ENCODE measurements at regions not wholly inside any gene's neighbourhood (a gene's known extent, or its start where the extent isn't known, plus 50 kb on each side); places are given as distances from the start of the nearest gene placed in this dataset.
A peak's percentile ranks its signal among the peaks of the same experiment; 100 is the strongest.
"Not testable (repeated sequence)": the region's sequence is repeated elsewhere in the genome, so short reads cannot be mapped to it uniquely, and the experiment has no call there.

GRCh38 chr16:13342675-13343074 lies 441.3 kb downstream of the SHISA9 start:
- POLR2A ChIA-PET: no interaction called here
- intact Hi-C loops (cut with DNase I, micrococcal nuclease): no loop called here
- no peak overlapping the region for H3K27ac Mint-ChIP-seq
- H3K9me3 Mint-ChIP-seq (ENCODE audit: low read depth): no peaks in the 10 kb centered on the region
- H3K4me3 Mint-ChIP-seq: no peak overlapping the region
- H3K4me1 Mint-ChIP-seq: no peaks in the 10 kb centered on the region
- no peak for DNase-seq
- CTCF ChIA-PET: no interaction called here
- peaks cover 2% of the 10 kb centered on the region for H3K27me3 Mint-ChIP-seq
- ATAC-seq: no peak
- no peaks in the 10 kb centered on the region for H3K36me3 Mint-ChIP-seq (ENCODE audit: low read depth)

DNA sequence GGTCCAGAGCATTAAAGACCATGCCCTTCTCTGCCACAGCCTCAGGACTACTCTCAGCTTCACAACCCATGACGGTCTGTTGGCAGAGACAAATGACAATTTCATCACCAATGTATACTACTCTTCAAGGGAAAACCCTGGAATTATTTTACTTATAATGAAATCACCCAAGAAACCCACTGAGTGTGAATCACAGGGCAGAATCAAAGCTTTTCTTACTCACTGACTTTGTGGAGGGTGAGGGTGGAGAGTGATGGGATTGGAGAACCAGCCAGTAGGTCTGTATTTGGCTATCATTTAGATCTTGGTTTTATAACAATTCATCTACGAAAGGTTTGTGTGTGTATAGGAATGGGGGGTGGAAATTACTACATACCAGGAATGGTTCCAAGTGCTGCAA lies 442.6 kb downstream of the SHISA9 start:
- Mint-ChIP-seq H3K27ac (no peak overlapping the region), H3K4me1 (no peaks in the 10 kb centered on the region), H3K27me3 (peaks cover 2% of the 10 kb centered on the region), H3K36me3 (ENCODE audit: low read depth) (no peaks in the 10 kb centered on the region), H3K4me3 (no peak overlapping the region), H3K9me3 (ENCODE audit: low read depth) (no peaks in the 10 kb centered on the region)
- intact Hi-C loops (cut with DNase I, micrococcal nuclease): no loop called here
- ATAC-seq (no peak), DNase-seq (no peak)
- ChIA-PET POLR2A (no interaction called here), CTCF (no interaction called here)

- Mint-ChIP-seq H3K27ac (no peak overlapping the region), H3K27me3 (peaks cover 2% of the 10 kb centered on the region), H3K9me3 (ENCODE audit: low read depth) (no peaks in the 10 kb centered on the region), H3K4me1 (no peaks in the 10 kb centered on the region), H3K4me3 (no peak overlapping the region), H3K36me3 (ENCODE audit: low read depth) (no peaks in the 10 kb centered on the region)
- intact Hi-C loops (cut with DNase I, micrococcal nuclease): no loop called here
- POLR2A ChIA-PET: no interaction called here
- no peak for ATAC-seq
- DNase-seq: no peak
- CTCF ChIA-PET: no interaction called here
Observed at GRCh38 chr16:13348416-13348815, 447.0 kb downstream of the SHISA9 start.

- H3K36me3 Mint-ChIP-seq (ENCODE audit: low read depth): no peaks in the 10 kb centered on the region
- ATAC-seq (no peak), DNase-seq (no peak)
- H3K27me3 Mint-ChIP-seq: peaks cover 2% of the 10 kb centered on the region
- H3K9me3 Mint-ChIP-seq (ENCODE audit: low read depth): no peaks in the 10 kb centered on the region
- H3K4me3 Mint-ChIP-seq: no peak overlapping the region
- CTCF ChIA-PET: interaction anchor here (0.6 kb wide), 1 partner anchor 19 kb away, joined by 3 read pairs; no protein-coding TSS in a partner anchor
- intact Hi-C loops (cut with DNase I, micrococcal nuclease): no loop called here
- H3K27ac Mint-ChIP-seq: no peak overlapping the region
- no peaks in the 10 kb centered on the region for H3K4me1 Mint-ChIP-seq
- POLR2A ChIA-PET: no interaction called here
Observed at GRCh38 chr16:13350000-13350399, 448.6 kb downstream of the SHISA9 start.

DNA sequence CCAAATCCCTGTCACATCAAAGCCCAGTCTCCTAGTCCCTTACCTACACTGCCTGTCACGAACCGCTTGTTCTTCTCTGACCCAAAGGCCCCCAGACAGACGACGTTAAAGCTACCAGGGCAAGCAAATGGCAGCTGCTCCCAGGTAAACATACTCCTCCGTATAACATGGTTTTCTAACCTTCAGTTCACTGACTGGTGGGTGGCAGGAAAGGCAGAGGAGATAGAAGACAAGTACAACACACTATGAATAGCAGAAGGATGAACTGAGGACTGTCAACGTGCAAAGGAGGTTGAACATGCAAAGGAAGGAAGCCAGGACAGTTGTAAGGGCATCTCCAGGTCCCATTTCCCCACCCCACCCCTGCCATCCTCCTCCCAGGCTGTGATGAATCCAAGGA lies 449.8 kb downstream of the SHISA9 start:
- DNase-seq: no peak
- intact Hi-C loops (cut with DNase I, micrococcal nuclease): no loop called here

DNA sequence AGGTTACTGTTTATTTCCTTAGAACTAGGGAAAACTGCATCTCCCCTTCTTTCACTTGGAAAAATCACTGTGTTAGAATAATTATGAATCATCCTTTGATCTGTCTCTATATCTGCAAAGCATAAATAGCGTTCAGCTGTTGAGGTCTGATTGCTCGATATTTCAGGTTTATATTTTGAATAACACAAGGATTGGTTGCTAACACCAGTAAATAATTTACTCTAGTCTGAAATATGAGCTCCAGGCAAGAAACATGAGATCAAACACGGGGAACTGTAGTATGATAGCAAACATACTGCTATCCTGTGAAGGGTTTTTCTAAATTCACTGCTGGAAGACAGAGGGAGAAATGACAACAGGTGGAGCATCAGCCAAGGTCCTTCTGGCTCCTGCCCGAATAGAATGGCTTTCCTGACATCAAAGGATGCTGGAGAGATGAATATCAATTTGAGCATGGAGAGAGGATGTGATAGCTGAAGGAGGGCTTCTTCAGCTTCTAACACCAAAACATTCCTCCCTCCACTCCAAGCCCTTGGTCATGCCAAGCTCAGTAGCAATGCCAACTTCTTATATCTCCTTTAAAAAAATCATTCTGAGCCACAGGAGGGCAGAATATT lies 450.3 kb downstream of the SHISA9 start:
- intact Hi-C loops (cut with DNase I, micrococcal nuclease): no loop called here
- DNase-seq: no peak
- peaks cover under 1% of the 10 kb centered on the region for H3K9me3 Mint-ChIP-seq (ENCODE audit: low read depth)
- CTCF ChIA-PET: no interaction called here
- POLR2A ChIA-PET: no interaction called here
- H3K4me1 Mint-ChIP-seq: no peaks in the 10 kb centered on the region
- no peaks in the 10 kb centered on the region for H3K36me3 Mint-ChIP-seq (ENCODE audit: low read depth)
- no peak for ATAC-seq
- H3K27ac Mint-ChIP-seq: no peak overlapping the region
- H3K4me3 Mint-ChIP-seq: no peak overlapping the region
- no peaks in the 10 kb centered on the region for H3K27me3 Mint-ChIP-seq

More for the DNA sequence above, 449.8 kb downstream of the SHISA9 start:
- no peak overlapping the region for H3K27ac Mint-ChIP-seq
- H3K27me3 Mint-ChIP-seq: no peaks in the 10 kb centered on the region
- no peak overlapping the region for H3K4me3 Mint-ChIP-seq
- ATAC-seq: no peak
- CTCF ChIA-PET: no interaction called here
- no peaks in the 10 kb centered on the region for H3K4me1 Mint-ChIP-seq
- no peaks in the 10 kb centered on the region for H3K9me3 Mint-ChIP-seq (ENCODE audit: low read depth)
- no peaks in the 10 kb centered on the region for H3K36me3 Mint-ChIP-seq (ENCODE audit: low read depth)
- POLR2A ChIA-PET: no interaction called here

DNA sequence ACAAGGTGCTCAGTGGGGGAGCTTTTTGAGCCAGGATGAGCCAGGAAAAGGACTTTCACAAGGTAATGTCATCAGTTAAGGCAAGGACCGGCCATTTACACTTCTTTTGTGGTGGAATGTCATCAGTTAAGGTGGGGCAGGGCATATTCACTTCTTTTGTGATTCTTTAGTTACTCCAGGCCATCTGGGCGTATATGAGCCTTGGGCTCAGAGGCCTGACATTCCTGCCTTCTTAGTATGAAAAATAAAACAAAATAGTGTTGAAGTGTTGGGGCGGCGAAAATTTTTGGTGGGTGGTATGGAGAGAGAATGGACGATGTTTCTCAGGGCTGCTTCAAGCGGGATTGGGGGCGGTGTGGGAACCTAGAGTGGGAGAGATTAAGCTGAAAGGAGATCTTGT lies 451.4 kb downstream of the SHISA9 start:
- H3K27me3 Mint-ChIP-seq; POLR2A ChIA-PET; H3K4me3 Mint-ChIP-seq; DNase-seq; ATAC-seq; H3K9me3 Mint-ChIP-seq (ENCODE audit: low read depth); intact Hi-C loops (cut with DNase I, micrococcal nuclease); H3K27ac Mint-ChIP-seq; CTCF ChIA-PET; H3K4me1 Mint-ChIP-seq; H3K36me3 Mint-ChIP-seq (ENCODE audit: low read depth): not testable (repeated sequence)

DNA sequence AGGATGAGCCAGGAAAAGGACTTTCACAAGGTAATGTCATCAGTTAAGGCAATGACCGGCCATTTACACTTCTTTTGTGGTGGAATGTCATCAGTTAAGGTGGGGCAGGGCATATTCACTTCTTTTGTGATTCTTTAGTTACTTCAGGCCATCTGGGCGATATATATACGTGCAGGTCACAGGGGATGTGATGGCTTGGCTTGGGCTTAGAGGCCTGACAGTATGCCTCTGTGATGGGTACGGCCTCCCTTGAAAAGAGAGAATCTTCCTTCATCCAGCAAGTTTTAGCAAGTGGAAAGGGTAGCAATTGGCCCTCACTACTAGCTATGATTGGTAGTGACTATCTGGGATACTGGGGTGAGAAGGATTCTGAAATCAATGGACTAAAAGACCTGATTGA lies 456.4 kb downstream of the SHISA9 start:
- H3K27ac Mint-ChIP-seq; H3K4me1 Mint-ChIP-seq; H3K36me3 Mint-ChIP-seq (ENCODE audit: low read depth); CTCF ChIA-PET; ATAC-seq; intact Hi-C loops (cut with DNase I, micrococcal nuclease); POLR2A ChIA-PET; H3K4me3 Mint-ChIP-seq; DNase-seq; H3K27me3 Mint-ChIP-seq: not testable (repeated sequence)
- H3K9me3 Mint-ChIP-seq (ENCODE audit: low read depth): peaks cover 14% of the 10 kb centered on the region

- Mint-ChIP-seq H3K9me3 (ENCODE audit: low read depth) (peaks cover 14% of the 10 kb centered on the region), H3K4me1 (no peaks in the 10 kb centered on the region), H3K27ac (no peak overlapping the region), H3K36me3 (ENCODE audit: low read depth) (no peaks in the 10 kb centered on the region), H3K27me3 (peaks cover 2% of the 10 kb centered on the region), H3K4me3 (no peak overlapping the region)
- no peak for DNase-seq
- intact Hi-C loops (cut with DNase I, micrococcal nuclease): no loop called here
- CTCF ChIA-PET: interaction anchor here (0.6 kb wide), 1 partner anchor 387 kb away, joined by 3 read pairs; no protein-coding TSS in a partner anchor
- ATAC-seq: no peak
- POLR2A ChIA-PET: no interaction called here
Observed at GRCh38 chr16:13359835-13360234, 458.4 kb downstream of the SHISA9 start.

GRCh38 chr16:13372421-13372820 lies 471.0 kb downstream of the SHISA9 start:
- ChIA-PET POLR2A (no interaction called here), CTCF (interaction anchor here (0.6 kb wide), 1 partner anchor 35 kb away, joined by 3 read pairs; no protein-coding TSS in a partner anchor)
- Mint-ChIP-seq H3K4me3 (no peak overlapping the region), H3K27ac (no peak overlapping the region), H3K9me3 (ENCODE audit: low read depth) (peaks cover 11% of the 10 kb centered on the region), H3K27me3 (peaks cover 2% of the 10 kb centered on the region), H3K4me1 (peaks cover 4% of the 10 kb centered on the region), H3K36me3 (ENCODE audit: low read depth) (no peaks in the 10 kb centered on the region)
- intact Hi-C loops (cut with DNase I, micrococcal nuclease): loop anchor here in 1 of 2 experiments (5.0 kb wide), 1 partner anchor 50 kb away; no protein-coding TSS in a partner anchor
- DNase-seq (no peak), ATAC-seq (no peak)

- no peaks in the 10 kb centered on the region for H3K36me3 Mint-ChIP-seq (ENCODE audit: low read depth)
- peak; percentile 90 for ATAC-seq
- no peak overlapping the region for H3K27ac Mint-ChIP-seq
- ChIA-PET CTCF (no interaction called here), POLR2A (no interaction called here)
- peaks cover 9% of the 10 kb centered on the region for H3K9me3 Mint-ChIP-seq (ENCODE audit: low read depth)
- intact Hi-C loops (cut with DNase I, micrococcal nuclease): loop anchor here in 1 of 2 experiments (5.0 kb wide), 1 partner anchor 61 kb away; no protein-coding TSS in a partner anchor
- H3K27me3 Mint-ChIP-seq: no peaks in the 10 kb centered on the region
- H3K4me3 Mint-ChIP-seq: no peak overlapping the region
- peak; percentile 63 for DNase-seq
- H3K4me1 Mint-ChIP-seq: peaks cover 4% of the 10 kb centered on the region
Observed at GRCh38 chr16:13376174-13376573, 474.8 kb downstream of the SHISA9 start.

- intact Hi-C loops (cut with DNase I, micrococcal nuclease): loop anchor here in 1 of 2 experiments (5.0 kb wide), 1 partner anchor 60 kb away; no protein-coding TSS in a partner anchor
Observed at GRCh38 chr16:13377143-13377542, 475.7 kb downstream of the SHISA9 start.

More at GRCh38 chr16:13377143-13377542, 475.7 kb downstream of the SHISA9 start:
- no peaks in the 10 kb centered on the region for H3K27me3 Mint-ChIP-seq
- peaks cover 4% of the 10 kb centered on the region for H3K4me1 Mint-ChIP-seq
- DNase-seq (no peak), ATAC-seq (no peak)
- no peaks in the 10 kb centered on the region for H3K36me3 Mint-ChIP-seq (ENCODE audit: low read depth)
- CTCF ChIA-PET: interaction anchor here (0.6 kb wide), 1 partner anchor 511 kb away, joined by 3 read pairs; no protein-coding TSS in a partner anchor
- H3K27ac Mint-ChIP-seq: no peak overlapping the region
- H3K4me3 Mint-ChIP-seq: no peak overlapping the region
- POLR2A ChIA-PET: no interaction called here
- peaks cover 7% of the 10 kb centered on the region for H3K9me3 Mint-ChIP-seq (ENCODE audit: low read depth)

Data from activated CD4-positive, alpha-beta T cell treated with anti-CD3 and anti-CD28 coated beads for 36 hours (primary cell).